HEK293T (cell line): ENCODE measurements at regions not wholly inside any gene's neighbourhood (a gene's known extent, or its start where the extent isn't known, plus 50 kb on each side); places are given as distances from the start of the nearest gene placed in this dataset.

Source experiments
- CTCF ChIA-PET: fragments of 350-600 bp; formaldehyde crosslinking; extraction: SDS; loops from one replicate; lab custom pipeline; 2021; ENCODE audit warnings: antibody characterized with exemption, inconsistent platforms; lab: Yijun Ruan, JAX
- POLR2A ChIA-PET: fragments of 350-600 bp; formaldehyde crosslinking; extraction: SDS; loops from one replicate; lab custom pipeline; 2020; ENCODE audit warnings: antibody characterized with exemption, inconsistent platforms; lab: Yijun Ruan, JAX
- DNase-seq: peaks from one replicate; pipeline ENCODE4 v3.0.0; 2012; ENCODE audit warnings: mixed read lengths; ENCODE audit errors: extremely low spot score
- ARNT ChIP-seq: fragments of 450-650 bp; IDR thresholded peaks from 2 replicates; pipeline ENCODE4 v1.6.1; 2017; ENCODE audit warnings: mild to moderate bottlenecking
- BHLHE40 ChIP-seq: fragments of 450-650 bp; IDR thresholded peaks from 2 replicates; pipeline ENCODE4 v1.6.1; 2016; ENCODE audit warnings: mild to moderate bottlenecking, moderate library complexity, borderline replicate concordance
- CTBP1 ChIP-seq: fragments of 450-650 bp; IDR thresholded peaks from 2 replicates; pipeline ENCODE4 v1.6.1; 2016; ENCODE audit warnings: borderline replicate concordance
- ELF4 ChIP-seq: fragments of 450-650 bp; IDR thresholded peaks from 2 replicates; pipeline ENCODE4 v1.6.1; 2017; ENCODE audit warnings: antibody characterized with exemption
- FOXA1 ChIP-seq: fragments of 450-650 bp; IDR thresholded peaks from 2 replicates; pipeline ENCODE4 v1.6.1; 2016; ENCODE audit warnings: mild to moderate bottlenecking
- FOXK2 ChIP-seq: fragments of 450-650 bp; IDR thresholded peaks from 2 replicates; pipeline ENCODE4 v1.6.1; 2016; ENCODE audit warnings: mild to moderate bottlenecking
- FOXM1 ChIP-seq: fragments of 450-650 bp; IDR thresholded peaks from 2 replicates; pipeline ENCODE4 v1.6.1; 2017; ENCODE audit warnings: mild to moderate bottlenecking, borderline replicate concordance
- HDGF ChIP-seq: fragments of 450-650 bp; IDR thresholded peaks from 2 replicates; pipeline ENCODE4 v1.6.1; 2017; ENCODE audit warnings: antibody characterized with exemption, borderline replicate concordance
- L3MBTL2 ChIP-seq: fragments of 450-650 bp; conservative IDR thresholded peaks from 2 replicates; pipeline ENCODE4 v1.6.1; 2016; ENCODE audit warnings: mild to moderate bottlenecking
- LEF1 ChIP-seq: fragments of 450-650 bp; IDR thresholded peaks from 2 replicates; pipeline ENCODE4 v1.6.1; 2017; ENCODE audit warnings: mild to moderate bottlenecking, borderline replicate concordance
- NFRKB ChIP-seq: fragments of 450-650 bp; IDR thresholded peaks from 2 replicates; pipeline ENCODE4 v1.6.1; 2016; ENCODE audit warnings: mild to moderate bottlenecking, moderate library complexity
- SP1 ChIP-seq: fragments of 450-650 bp; IDR thresholded peaks from 2 replicates; pipeline ENCODE4 v1.6.1; 2017
- SUZ12 ChIP-seq: fragments of 450-650 bp; IDR thresholded peaks from 2 replicates; pipeline ENCODE4 v1.6.1; 2016; ENCODE audit warnings: mild to moderate bottlenecking
- TARDBP ChIP-seq: fragments of 450-650 bp; IDR thresholded peaks from 2 replicates; pipeline ENCODE4 v1.6.1; 2016
- ZNF384 ChIP-seq: fragments of 450-650 bp; IDR thresholded peaks from 2 replicates; pipeline ENCODE4 v1.6.1; 2016
- TF ChIP-seq, protein P1 (sequence below): fragments of 450-650 bp; IDR thresholded peaks from 2 replicates; pipeline ENCODE4 v1.6.1; 2016

DNA sequence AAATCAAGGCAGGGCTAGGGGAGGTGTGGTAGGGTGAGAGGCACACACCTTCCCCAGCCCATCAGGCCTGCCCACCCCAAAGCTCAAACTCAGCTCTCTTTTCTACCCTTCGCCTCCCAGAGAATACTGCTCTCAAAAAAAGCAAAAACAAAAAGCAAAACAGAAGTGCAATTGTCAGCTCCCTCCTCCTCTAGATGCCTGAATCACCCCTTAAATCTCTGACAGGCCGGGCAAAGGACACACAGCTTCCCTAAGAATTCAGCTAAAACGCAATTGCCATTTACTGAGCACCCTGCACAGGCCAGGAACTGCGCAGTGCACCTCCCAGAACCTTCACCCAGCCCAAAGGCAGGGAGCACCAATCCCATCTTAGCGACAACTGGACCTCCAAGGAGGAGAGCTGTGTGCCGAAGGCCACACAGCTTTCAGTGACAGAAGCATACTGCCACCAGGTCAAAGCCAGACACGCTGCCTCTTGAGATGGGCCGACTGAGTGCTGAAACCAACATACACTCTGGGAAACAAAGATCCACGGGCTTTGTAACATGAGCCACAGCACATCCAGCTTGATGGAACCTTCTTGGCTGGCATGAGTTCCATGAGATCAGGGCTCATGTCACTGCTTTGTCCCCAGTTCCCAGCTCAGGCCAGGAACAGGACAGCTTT lies 53.4 kb upstream of the STXBP1 start:
- ChIA-PET CTCF (no interaction called here), POLR2A (interaction anchor here (0.5 to 1.1 kb wide), 4 partner anchors 9 to 49 kb away, joined by 3 to 5 read pairs (median 4); a partner anchor contains a TSS)
- TF ChIP-seq ZNF384 (no peak), ELF4 (no peak), L3MBTL2 (no peak), TARDBP (no peak), CTBP1 (no peak), NFRKB (no peak)
- TF ChIP-seq, protein P1, sequence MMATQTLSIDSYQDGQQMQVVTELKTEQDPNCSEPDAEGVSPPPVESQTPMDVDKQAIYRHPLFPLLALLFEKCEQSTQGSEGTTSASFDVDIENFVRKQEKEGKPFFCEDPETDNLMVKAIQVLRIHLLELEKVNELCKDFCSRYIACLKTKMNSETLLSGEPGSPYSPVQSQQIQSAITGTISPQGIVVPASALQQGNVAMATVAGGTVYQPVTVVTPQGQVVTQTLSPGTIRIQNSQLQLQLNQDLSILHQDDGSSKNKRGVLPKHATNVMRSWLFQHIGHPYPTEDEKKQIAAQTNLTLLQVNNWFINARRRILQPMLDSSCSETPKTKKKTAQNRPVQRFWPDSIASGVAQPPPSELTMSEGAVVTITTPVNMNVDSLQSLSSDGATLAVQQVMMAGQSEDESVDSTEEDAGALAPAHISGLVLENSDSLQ, result no peak
- DNase-seq, result no peak

GRCh38 chr9:127559247-127559680 lies 52.8 kb upstream of the STXBP1 start:
- ChIA-PET POLR2A (interaction anchor here (1.1 kb wide), 1 partner anchor 28 kb away, joined by 3 read pairs; no protein-coding TSS in a partner anchor), CTCF (no interaction called here)
- TF ChIP-seq TARDBP (no peak), BHLHE40 (no peak), ZNF384 (no peak), FOXK2 (no peak), FOXA1 (no peak), CTBP1 (no peak), HDGF (no peak), NFRKB (no peak), ARNT (no peak), L3MBTL2 (no peak), ELF4 (no peak), FOXM1 (no peak), LEF1 (no peak)
- no peak for DNase-seq

- ChIA-PET CTCF (interaction anchor here (1.0 kb wide), 1 partner anchor 21 kb away, joined by 3 read pairs; no protein-coding TSS in a partner anchor), POLR2A (no interaction called here)
- TF ChIP-seq HDGF, result no peak
- TF ChIP-seq FOXK2, result no peak
- TF ChIP-seq LEF1, result no peak
- TF ChIP-seq BHLHE40, result no peak
- TF ChIP-seq L3MBTL2, result no peak
- no peak for TF ChIP-seq NFRKB
- no peak for TF ChIP-seq SP1
- TF ChIP-seq TARDBP, result no peak
- TF ChIP-seq FOXM1, result no peak
- TF ChIP-seq CTBP1, result no peak
- TF ChIP-seq FOXA1, result no peak
- no peak for TF ChIP-seq SUZ12
- TF ChIP-seq ARNT, result no peak
- TF ChIP-seq ZNF384, result no peak
- TF ChIP-seq, protein P1, result no peak
- no peak for TF ChIP-seq ELF4
- no peak for DNase-seq
These were observed 50.4 kb upstream of the STXBP1 start for GRCh38 chr9:127561491-127562278.
